Liver (tissue), 8 donors: ENCODE measurements at regions not wholly inside any gene's neighbourhood (a gene's known extent, or its start where the extent isn't known, plus 50 kb on each side); places are given as distances from the start of the nearest gene placed in this dataset.

Source experiments
- DNase-seq: peaks from one replicate; pipeline ENCODE4 v3.0.0-alpha.2; 2017; ENCODE audit warnings: low spot score
- H3K27ac ChIP-seq, 2 donors: one replicate each; pipeline ENCODE4 v1.7.0; 2013; ENCODE audit warnings: inconsistent platforms in 2 of 2, low read length in 2 of 2, control low read depth in 1 of 2, low read depth in 1 of 2, mild to moderate bottlenecking in 1 of 2
- H3K27me3 ChIP-seq, 4 donors: one replicate each; pipeline versions ENCODE4 v1.6.1 to v1.7.0; 2013; ENCODE audit warnings: low read length in 3 of 4, inconsistent platforms in 1 of 4, mild to moderate bottlenecking in 1 of 4, moderate library complexity in 1 of 4; ENCODE audit not compliant: control insufficient read depth in 4 of 4, insufficient read depth in 4 of 4
- H3K36me3 ChIP-seq, 4 donors: one replicate each; pipeline versions ENCODE4 v1.6.1 to v1.7.0; 2013; ENCODE audit warnings: low read length in 3 of 4, mild to moderate bottlenecking in 3 of 4, low read depth in 1 of 4, moderate library complexity in 1 of 4; ENCODE audit not compliant: control insufficient read depth in 4 of 4, insufficient read depth in 3 of 4
- H3K4me1 ChIP-seq, 4 donors: one replicate each; pipeline versions ENCODE4 v1.6.1 to v1.7.0; 2013; ENCODE audit warnings: low read length in 3 of 4, mild to moderate bottlenecking in 3 of 4, moderate library complexity in 1 of 4; ENCODE audit not compliant: control insufficient read depth in 4 of 4, insufficient read depth in 4 of 4
- H3K4me3 ChIP-seq, 3 donors: one replicate each; pipeline versions ENCODE4 v1.6.1 to v1.7.0; 2013; ENCODE audit warnings: low read length in 3 of 3, control low read depth in 1 of 3, low read depth in 1 of 3, mild to moderate bottlenecking in 1 of 3
- H3K9ac ChIP-seq, 2 donors: one replicate each; pipeline ENCODE4 v1.7.0; 2013; ENCODE audit warnings: low read length in 2 of 2, mild to moderate bottlenecking in 2 of 2, moderate library complexity in 2 of 2, control low read depth in 1 of 2, low read depth in 1 of 2
- H3K9me3 ChIP-seq, 4 donors: one replicate each; pipeline versions ENCODE4 v1.6.1 to v1.7.0; 2013; ENCODE audit warnings: low read length in 3 of 4; ENCODE audit not compliant: control insufficient read depth in 4 of 4
- CTCF ChIP-seq: fragments of 150-350 bp; IDR thresholded peaks from 2 replicates; pipeline ENCODE4 v1.5.1; 2017; ENCODE audit warnings: improper control_type of control experiment, low read depth, low read length; ENCODE audit not compliant: missing input control
- EGR1 ChIP-seq, 2 donors: IDR thresholded peaks; 2 replicates each; pipeline ENCODE4 v1.6.1; 2016 to 2018; ENCODE audit warnings: antibody characterized with exemption in 2 of 2, low read depth in 2 of 2
- FOXA1 ChIP-seq: IDR thresholded peaks from 2 replicates; pipeline ENCODE4 v1.6.1; 2016; ENCODE audit warnings: antibody characterized with exemption
- HNF4A ChIP-seq, 2 donors: conservative IDR thresholded peaks; 2 replicates each; pipeline ENCODE4 v1.6.1; 2016; ENCODE audit warnings: antibody characterized with exemption in 2 of 2, mild to moderate bottlenecking in 2 of 2
- HNF4G ChIP-seq: IDR thresholded peaks from 2 replicates; pipeline ENCODE4 v1.6.1; 2016; ENCODE audit warnings: antibody characterized with exemption
- JUND ChIP-seq, 2 donors: IDR thresholded peaks; 2 replicates each; pipeline ENCODE4 v1.6.1; 2016; ENCODE audit warnings: antibody characterized with exemption in 2 of 2
- NR2F2 ChIP-seq: IDR thresholded peaks from 2 replicates; pipeline ENCODE4 v1.6.1; 2016; ENCODE audit warnings: antibody characterized with exemption
- RAD21 ChIP-seq, 2 donors: IDR thresholded peaks; 2 replicates each; pipeline ENCODE4 v1.6.1; 2016; ENCODE audit warnings: antibody characterized with exemption in 2 of 2, mild to moderate bottlenecking in 2 of 2
- SP1 ChIP-seq: IDR thresholded peaks from 2 replicates; pipeline ENCODE4 v1.6.1; 2018; ENCODE audit warnings: antibody characterized with exemption, mild to moderate bottlenecking
- TAF1 ChIP-seq: conservative IDR thresholded peaks from 2 replicates; pipeline ENCODE4 v1.6.1; 2016; ENCODE audit warnings: antibody characterized with exemption, mild to moderate bottlenecking
- WGBS: extraction: QIAGEN DNeasy Blood & Tissue Kit; methylation state at CpG from one replicate; pipeline ENCODE4 v1.1.7; 2013; 5-methylcytosine and 5-hydroxymethylcytosine counted together
- TF ChIP-seq, protein P1 (sequence below): IDR thresholded peaks from 2 replicates; pipeline ENCODE4 v1.6.1; 2016; ENCODE audit warnings: antibody characterized with exemption
- TF ChIP-seq, protein P2 (sequence below): IDR thresholded peaks from 2 replicates; pipeline ENCODE4 v1.6.1; 2016; ENCODE audit warnings: antibody characterized with exemption, mild to moderate bottlenecking
- TF ChIP-seq, protein P3 (sequence below): IDR thresholded peaks from 2 replicates; pipeline ENCODE4 v1.6.1; 2016; ENCODE audit warnings: antibody characterized with exemption
- donor health status: healthy.
- donor health status: healthy.
- donor health status: healthy.
- donor health status: healthy.
- donor health status: healthy.

DNA sequence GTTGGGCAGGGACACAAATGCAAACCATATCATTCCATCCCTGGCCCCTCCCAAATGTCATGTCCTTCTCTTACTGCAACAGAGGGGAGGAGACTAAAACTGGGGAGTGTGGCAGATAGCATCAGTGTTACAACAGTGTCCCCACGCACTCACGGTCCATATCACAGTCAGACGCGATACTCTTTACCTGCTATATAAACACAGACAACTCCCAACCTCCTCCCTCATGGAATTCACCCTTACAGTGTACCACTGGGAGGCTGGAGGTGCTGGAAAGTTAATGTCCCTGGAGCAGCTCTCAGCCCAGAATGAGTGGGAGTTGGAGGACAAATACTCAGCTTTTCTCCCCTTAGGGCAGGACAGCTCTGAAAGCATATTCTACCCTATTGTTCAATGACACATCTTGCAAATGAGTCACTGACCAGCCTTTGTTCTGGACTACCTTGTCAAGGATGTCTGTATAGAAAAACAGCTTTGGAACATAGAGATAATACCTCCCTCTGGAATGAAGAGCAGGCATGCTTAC, 445.9 kb downstream of the SETD4 start:
- DNase-seq, result no peak

More for the DNA sequence above, 445.9 kb downstream of the SETD4 start:
- Histone ChIP-seq H3K36me3 (no peaks in the 10 kb centered on the region), H3K9ac (no peak overlapping the region), H3K27ac (no peak overlapping the region), H3K4me1 (peaks cover 0 to 7% (median 0%) of the 10 kb centered on the region in 4 donors), H3K9me3 (no peaks in the 10 kb centered on the region), H3K27me3 (peaks cover 0 to 7% (median 0%) of the 10 kb centered on the region in 4 donors), H3K4me3 (no peak overlapping the region)
- 85% methylated on average over 4 of the region's 4 CpGs for WGBS
- TF ChIP-seq TAF1, result no peak
- TF ChIP-seq, protein P1, sequence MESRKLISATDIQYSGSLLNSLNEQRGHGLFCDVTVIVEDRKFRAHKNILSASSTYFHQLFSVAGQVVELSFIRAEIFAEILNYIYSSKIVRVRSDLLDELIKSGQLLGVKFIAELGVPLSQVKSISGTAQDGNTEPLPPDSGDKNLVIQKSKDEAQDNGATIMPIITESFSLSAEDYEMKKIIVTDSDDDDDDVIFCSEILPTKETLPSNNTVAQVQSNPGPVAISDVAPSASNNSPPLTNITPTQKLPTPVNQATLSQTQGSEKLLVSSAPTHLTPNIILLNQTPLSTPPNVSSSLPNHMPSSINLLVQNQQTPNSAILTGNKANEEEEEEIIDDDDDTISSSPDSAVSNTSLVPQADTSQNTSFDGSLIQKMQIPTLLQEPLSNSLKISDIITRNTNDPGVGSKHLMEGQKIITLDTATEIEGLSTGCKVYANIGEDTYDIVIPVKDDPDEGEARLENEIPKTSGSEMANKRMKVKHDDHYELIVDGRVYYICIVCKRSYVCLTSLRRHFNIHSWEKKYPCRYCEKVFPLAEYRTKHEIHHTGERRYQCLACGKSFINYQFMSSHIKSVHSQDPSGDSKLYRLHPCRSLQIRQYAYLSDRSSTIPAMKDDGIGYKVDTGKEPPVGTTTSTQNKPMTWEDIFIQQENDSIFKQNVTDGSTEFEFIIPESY, result no peak
- TF ChIP-seq HNF4G, result no peak
- TF ChIP-seq SP1, result no peak
- TF ChIP-seq RAD21 (IDR thresholded peaks at IDR 0.05), result no peak
- TF ChIP-seq, protein P2, sequence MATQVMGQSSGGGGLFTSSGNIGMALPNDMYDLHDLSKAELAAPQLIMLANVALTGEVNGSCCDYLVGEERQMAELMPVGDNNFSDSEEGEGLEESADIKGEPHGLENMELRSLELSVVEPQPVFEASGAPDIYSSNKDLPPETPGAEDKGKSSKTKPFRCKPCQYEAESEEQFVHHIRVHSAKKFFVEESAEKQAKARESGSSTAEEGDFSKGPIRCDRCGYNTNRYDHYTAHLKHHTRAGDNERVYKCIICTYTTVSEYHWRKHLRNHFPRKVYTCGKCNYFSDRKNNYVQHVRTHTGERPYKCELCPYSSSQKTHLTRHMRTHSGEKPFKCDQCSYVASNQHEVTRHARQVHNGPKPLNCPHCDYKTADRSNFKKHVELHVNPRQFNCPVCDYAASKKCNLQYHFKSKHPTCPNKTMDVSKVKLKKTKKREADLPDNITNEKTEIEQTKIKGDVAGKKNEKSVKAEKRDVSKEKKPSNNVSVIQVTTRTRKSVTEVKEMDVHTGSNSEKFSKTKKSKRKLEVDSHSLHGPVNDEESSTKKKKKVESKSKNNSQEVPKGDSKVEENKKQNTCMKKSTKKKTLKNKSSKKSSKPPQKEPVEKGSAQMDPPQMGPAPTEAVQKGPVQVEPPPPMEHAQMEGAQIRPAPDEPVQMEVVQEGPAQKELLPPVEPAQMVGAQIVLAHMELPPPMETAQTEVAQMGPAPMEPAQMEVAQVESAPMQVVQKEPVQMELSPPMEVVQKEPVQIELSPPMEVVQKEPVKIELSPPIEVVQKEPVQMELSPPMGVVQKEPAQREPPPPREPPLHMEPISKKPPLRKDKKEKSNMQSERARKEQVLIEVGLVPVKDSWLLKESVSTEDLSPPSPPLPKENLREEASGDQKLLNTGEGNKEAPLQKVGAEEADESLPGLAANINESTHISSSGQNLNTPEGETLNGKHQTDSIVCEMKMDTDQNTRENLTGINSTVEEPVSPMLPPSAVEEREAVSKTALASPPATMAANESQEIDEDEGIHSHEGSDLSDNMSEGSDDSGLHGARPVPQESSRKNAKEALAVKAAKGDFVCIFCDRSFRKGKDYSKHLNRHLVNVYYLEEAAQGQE, result no peak
- TF ChIP-seq JUND (IDR thresholded peaks at IDR 0.05), result no peak
- TF ChIP-seq NR2F2, result no peak
- no peak for TF ChIP-seq EGR1 (IDR thresholded peaks at IDR 0.05; ENCODE audit: low read depth in 2 of 2)
- no peak for TF ChIP-seq CTCF
- no peak for TF ChIP-seq FOXA1
- TF ChIP-seq, protein P3, sequence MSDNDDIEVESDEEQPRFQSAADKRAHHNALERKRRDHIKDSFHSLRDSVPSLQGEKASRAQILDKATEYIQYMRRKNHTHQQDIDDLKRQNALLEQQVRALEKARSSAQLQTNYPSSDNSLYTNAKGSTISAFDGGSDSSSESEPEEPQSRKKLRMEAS, result no peak
- no peak for TF ChIP-seq HNF4A (conservative IDR thresholded peaks at IDR 0.05)
